SK-N-SH (cell line): ENCODE measurements at regions not wholly inside any gene's neighbourhood (a gene's known extent, or its start where the extent isn't known, plus 50 kb on each side); places are given as distances from the start of the nearest gene placed in this dataset.

ENCODE experiments used
- CTCF ChIA-PET: fragments of 300-600, 350-600 bp; formaldehyde crosslinking; extraction: SDS; loops from one replicate; lab custom pipeline; 2021; lab: Yijun Ruan, JAX
- POLR2A ChIA-PET: fragments of 350-600 bp; sonication (Branson Sonifier 250); formaldehyde crosslinking; extraction: SDS; loops from one replicate; lab custom pipeline; 2020; ENCODE audit warnings: antibody characterized with exemption, inconsistent platforms; lab: Yijun Ruan, JAX
- DNase-seq: peaks from one replicate; pipeline ENCODE4 v3.0.0; 2012
- H2AFZ ChIP-seq: fragments of 200-600 bp; sonication (generic); 2 replicates; pipeline ENCODE4 v1.8.1; 2016; ENCODE audit warnings: antibody characterized with exemption, mild to moderate bottlenecking, low read depth
- H3F3A ChIP-seq: fragments of 200-600 bp; sonication (generic); replicated peaks from 2 replicates; pipeline ENCODE3; 2016; ENCODE audit warnings: antibody characterized with exemption, mild to moderate bottlenecking; ENCODE audit not compliant: insufficient read depth
- H3K27ac ChIP-seq, 2 experiments: fragments of 200-500 bp in 1 of 2; fragments of 200-600 bp in 1 of 2; sonication (Bioruptor generic) in 1 of 2; sonication (generic), shearing (Covaris generic) in 1 of 2; 2 replicates each; pipeline versions ENCODE4 v1.5.1 to v1.6.1; 2014 to 2016; ENCODE audit warnings: low read depth in 2 of 2, inconsistent platforms in 1 of 2, low read length in 1 of 2, mild to moderate bottlenecking in 1 of 2, mixed read lengths in 1 of 2
- H3K27me3 ChIP-seq: fragments of 200-600 bp; sonication (generic), shearing (Covaris generic); 2 replicates; pipeline ENCODE4 v1.6.1; 2016; ENCODE audit warnings: mixed run types; ENCODE audit not compliant: insufficient read depth
- H3K36me3 ChIP-seq, 2 experiments: fragments of 200-500 bp in 1 of 2; fragments of 200-600 bp in 1 of 2; sonication (Bioruptor generic) in 1 of 2; sonication (generic) in 1 of 2; replicated peaks in 1 of 2; 2 replicates each; pipeline versions ENCODE3 to v1.5.1; 2014 to 2016; ENCODE audit warnings: low read length in 1 of 2, mild to moderate bottlenecking in 1 of 2; ENCODE audit not compliant: insufficient read depth in 2 of 2, control insufficient read depth in 1 of 2
- H3K4me1 ChIP-seq, 2 experiments: fragments of 200-500 bp in 1 of 2; fragments of 200-600 bp in 1 of 2; sonication (Bioruptor generic) in 1 of 2; sonication (generic), shearing (Covaris generic) in 1 of 2; 2 replicates each; pipeline versions ENCODE4 v1.5.1 to v1.6.1; 2014 to 2016; ENCODE audit warnings: low read depth in 1 of 2, low read length in 1 of 2, mixed run types in 1 of 2; ENCODE audit not compliant: insufficient read depth in 2 of 2, control insufficient read depth in 1 of 2
- H3K4me2 ChIP-seq: fragments of 200-600 bp; sonication (generic), shearing (Covaris generic); 2 replicates; pipeline ENCODE4 v1.6.1; 2017; ENCODE audit warnings: mixed run types
- H3K4me3 ChIP-seq, 2 experiments: fragments of 200-500 bp in 1 of 2; fragments of 200-600 bp in 1 of 2; sonication (Bioruptor generic) in 1 of 2; sonication (generic), shearing (Covaris generic) in 1 of 2; 2 replicates each; pipeline versions ENCODE4 v1.5.1 to v1.8.1; 2014 to 2016; ENCODE audit warnings: low read depth in 2 of 2, inconsistent platforms in 1 of 2, low read length in 1 of 2, mild to moderate bottlenecking in 1 of 2, mixed read lengths in 1 of 2, moderate library complexity in 1 of 2
- H3K79me2 ChIP-seq: fragments of 200-600 bp; sonication (generic); 2 replicates; pipeline ENCODE4 v1.8.1; 2017; ENCODE audit warnings: mild to moderate bottlenecking; ENCODE audit not compliant: insufficient read depth
- H3K9ac ChIP-seq: fragments of 200-600 bp; sonication (generic); 2 replicates; pipeline ENCODE4 v1.6.1; 2017; ENCODE audit warnings: mixed run types
- H3K9me2 ChIP-seq: fragments of 200-600 bp; sonication (generic); 2 replicates; pipeline ENCODE4 v1.6.1; 2017; ENCODE audit warnings: mixed run types
- H3K9me3 ChIP-seq: fragments of 200-600 bp; sonication (generic); 2 replicates; pipeline ENCODE4 v1.6.1; 2017; ENCODE audit warnings: mixed run types, mild to moderate bottlenecking, moderate library complexity
- H4K20me1 ChIP-seq: fragments of 200-600 bp; sonication (generic); 2 replicates; pipeline ENCODE4 v1.6.1; 2017; ENCODE audit warnings: mild to moderate bottlenecking, mixed run types; ENCODE audit not compliant: insufficient read depth
- EP300 ChIP-seq, 2 experiments: IDR thresholded peaks; 2 replicates each; pipeline versions ENCODE4 v1.4.0 to v1.6.1; 2012; ENCODE audit warnings: borderline replicate concordance in 1 of 2, low read depth in 1 of 2, low read length in 1 of 2
- EZH2phosphoT487 ChIP-seq: fragments of 200-600 bp; sonication (generic); IDR thresholded peaks from 2 replicates; pipeline ENCODE4 v1.6.1; 2017; ENCODE audit warnings: low read depth, mixed run types, mild to moderate bottlenecking, antibody characterized with exemption, moderate library complexity, borderline replicate concordance
- FOXM1 ChIP-seq: IDR thresholded peaks from 2 replicates; pipeline ENCODE4 v1.4.0; 2012; ENCODE audit warnings: low read depth, mild to moderate bottlenecking
- GABPA ChIP-seq: IDR thresholded peaks from 2 replicates; pipeline ENCODE4 v1.4.0; 2012; ENCODE audit warnings: low read depth, mild to moderate bottlenecking
- MAX ChIP-seq: IDR thresholded peaks from 2 replicates; pipeline ENCODE4 v1.4.0; 2012; ENCODE audit warnings: low read depth
- MEF2A ChIP-seq: IDR thresholded peaks from 2 replicates; pipeline ENCODE4 v1.4.0; 2012; ENCODE audit warnings: low read depth, borderline replicate concordance
- NRF1 ChIP-seq: IDR thresholded peaks from 2 replicates; pipeline ENCODE4 v1.6.1; 2012; ENCODE audit warnings: low read depth, mild to moderate bottlenecking, low read length
- RCOR1 ChIP-seq: fragments of 150-350 bp; IDR thresholded peaks from 2 replicates; pipeline ENCODE4 v1.6.1; 2017; ENCODE audit warnings: antibody characterized with exemption, low read length
- REST ChIP-seq: IDR thresholded peaks from 2 replicates; pipeline ENCODE4 v1.6.1; 2012; ENCODE audit warnings: mild to moderate bottlenecking, low read depth, low read length, moderate library complexity
- RXRA ChIP-seq: IDR thresholded peaks from 2 replicates; pipeline ENCODE4 v1.4.0; 2012; ENCODE audit warnings: low read depth, mild to moderate bottlenecking, borderline replicate concordance
- SIN3A ChIP-seq: IDR thresholded peaks from 2 replicates; pipeline ENCODE4 v1.6.1; 2012; ENCODE audit warnings: low read depth, mild to moderate bottlenecking, low read length, moderate library complexity, borderline replicate concordance
- SMC3 ChIP-seq: IDR thresholded peaks from 2 replicates; pipeline ENCODE4 v1.6.1; 2012; ENCODE audit warnings: low read depth, low read length, improper control_type of control experiment
- USF2 ChIP-seq: fragments of 150-350 bp; IDR thresholded peaks from 2 replicates; pipeline ENCODE4 v1.6.1; 2017; ENCODE audit warnings: antibody characterized with exemption, low read length, low read depth, borderline replicate concordance
- YY1 ChIP-seq: IDR thresholded peaks from 2 replicates; pipeline ENCODE4 v1.4.0; 2012; ENCODE audit warnings: low read depth, mild to moderate bottlenecking
- WGBS: methylation state at CpG from one replicate; pipeline ENCODE4 v1.1.6; 2017; ENCODE audit warnings: low lambda C conversion rate; 5-methylcytosine and 5-hydroxymethylcytosine counted together

- TF ChIP-seq USF2, result no peak
- TF ChIP-seq FOXM1, result no peak
- TF ChIP-seq YY1, result no peak
- TF ChIP-seq RCOR1, result no peak
- no peak for TF ChIP-seq MEF2A
Observed at GRCh38 chr14:83041224-83041623, 1507.6 kb upstream of the SEL1L start (continued).

GRCh38 chr14:83042858-83043257, 1509.2 kb upstream of the SEL1L start:
- Histone ChIP-seq H3K4me3 (no peak overlapping the region), H4K20me1 (no peaks in the 10 kb centered on the region), H3F3A (no peaks in the 10 kb centered on the region), H3K4me1 (no peaks in the 10 kb centered on the region), H3K36me3 (no peaks in the 10 kb centered on the region), H3K9ac (no peak overlapping the region), H3K27ac (no peak overlapping the region), H3K4me2 (no peak overlapping the region), H3K9me2 (no peaks in the 10 kb centered on the region), H3K27me3 (no peaks in the 10 kb centered on the region), H2AFZ (no peak overlapping the region), H3K79me2 (no peaks in the 10 kb centered on the region), H3K9me3 (no peaks in the 10 kb centered on the region)
- ChIA-PET POLR2A (no interaction called here), CTCF (no interaction called here)
- no peak for DNase-seq
- 5% methylated on average over 2 of the region's 2 CpGs for WGBS
- TF ChIP-seq NRF1, result no peak
- no peak for TF ChIP-seq FOXM1
- TF ChIP-seq SIN3A, result no peak
- TF ChIP-seq YY1, result no peak
- no peak for TF ChIP-seq REST
- TF ChIP-seq GABPA, result no peak
- TF ChIP-seq RXRA, result no peak
- no peak for TF ChIP-seq USF2
- no peak for TF ChIP-seq SMC3
- no peak for TF ChIP-seq MAX
- no peak for TF ChIP-seq EP300 (IDR thresholded peaks at IDR 0.05; ENCODE audit: borderline replicate concordance in 1 of 2, low read depth in 1 of 2, low read length in 1 of 2)
- no peak for TF ChIP-seq EZH2phosphoT487
